ENCODE measurements at regions not wholly inside any gene's neighbourhood (a gene's known extent, or its start where the extent isn't known, plus 50 kb on each side); places are given as distances from the start of the nearest gene placed in this dataset.

DNA sequence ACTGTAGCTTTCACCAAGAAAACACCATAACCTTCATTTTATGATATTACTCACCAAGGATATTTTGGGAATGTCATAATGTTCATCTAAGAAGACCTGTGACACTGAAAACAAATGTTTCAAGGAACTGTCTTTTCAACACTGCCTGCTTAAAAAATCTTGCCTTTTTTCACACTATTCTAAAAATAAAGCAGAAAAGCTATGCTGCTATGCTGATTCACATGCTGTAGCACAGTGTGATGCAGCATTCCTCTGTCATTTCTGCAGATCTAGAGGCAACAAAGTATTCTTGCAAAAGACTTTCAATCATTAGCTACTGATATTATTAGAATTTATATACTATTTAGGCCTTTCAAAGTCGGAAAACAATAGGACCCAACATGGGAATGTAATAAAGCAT, 525.7 kb downstream of the UQCRFS1 start (continued):
- no peak for TF ChIP-seq CEBPZ (IDR thresholded peaks at IDR 0.05; ENCODE audit: low read depth, low read length)

- RAD21 ChIA-PET (ENCODE audit: unreplicated experiment), result interaction anchor here (0.6 kb wide), 1 partner anchor 82 kb away, joined by 3 read pairs; no protein-coding TSS in a partner anchor
- no peak overlapping the region for H2AFZ ChIP-seq (ENCODE audit: control insufficient read depth, low read depth, low read length)
- in situ Hi-C loops (cut with MboI) (no loop called here), intact Hi-C loops (cut with micrococcal nuclease; ENCODE audit: unreplicated experiment) (no loop called here)
- no peaks in the 10 kb centered on the region for H3K4me1 ChIP-seq (ENCODE audit: control insufficient read depth, insufficient read depth, low read length)
- H3K36me3 ChIP-seq (ENCODE audit: control insufficient read depth in 2 of 2, insufficient read depth in 2 of 2, low read length in 1 of 2), result no peaks in the 10 kb centered on the region
- H3K4me3 ChIP-seq, result no peak overlapping the region
- FAIRE-seq (no peak), DNase-seq (ENCODE audit: low read depth, low spot score) (no peak), ATAC-seq (no peak)
- CTCF ChIA-PET, result interaction anchor here (1.2 kb wide), 1 partner anchor 50 kb away, joined by 3 read pairs; no protein-coding TSS in a partner anchor
- no peak overlapping the region for H3K9ac ChIP-seq (ENCODE audit: control insufficient read depth, insufficient read depth, low read length)
- no peak overlapping the region for H3K4me2 ChIP-seq (ENCODE audit: control insufficient read depth, insufficient read depth)
- no peaks in the 10 kb centered on the region for H4K20me1 ChIP-seq (ENCODE audit: control insufficient read depth, insufficient read depth)
- no TSS peak for BruUV-seq (replicated peaks)
- no peaks in the 10 kb centered on the region for H3K27me3 ChIP-seq (replicated peaks in 1 of 2; ENCODE audit: control insufficient read depth in 2 of 2, insufficient read depth in 2 of 2, low read length in 1 of 2)
- SMC1A ChIA-PET (ENCODE audit: uncharacterized antibody, unreplicated experiment), result interaction anchor here (0.6 kb wide), 1 partner anchor 297 kb away, joined by 3 read pairs; no protein-coding TSS in a partner anchor
- POLR2A ChIA-PET, result no interaction called here
- H3K27ac ChIP-seq (ENCODE audit: control insufficient read depth, insufficient read depth), result no peak overlapping the region
- WGBS (ENCODE audit: insufficient coverage, insufficient replicate concordance, low lambda C conversion rate, missing lambda C conversion rate), result 0% methylated on average over 2 of the region's 2 CpGs
- TF ChIP-seq ZBED1 (IDR thresholded peaks at IDR 0.05; ENCODE audit: borderline replicate concordance), result no peak
- TF ChIP-seq SMAD1 (IDR thresholded peaks at IDR 0.05; ENCODE audit: low read depth, partially characterized antibody), result no peak
- no peaks in the 10 kb centered on the region for H3K79me2 ChIP-seq (ENCODE audit: control insufficient read depth, insufficient read depth, low read length)
- no peaks in the 10 kb centered on the region for H3K9me3 ChIP-seq (replicated peaks; ENCODE audit: control insufficient read depth, insufficient read depth, low read length)
These were observed 526.2 kb downstream of the UQCRFS1 start for GRCh38 chr19:28686756-28687155.
